ENCODE measurements at regions not wholly inside any gene's neighbourhood (a gene's known extent, or its start where the extent isn't known, plus 50 kb on each side); places are given as distances from the start of the nearest gene placed in this dataset.

DNA sequence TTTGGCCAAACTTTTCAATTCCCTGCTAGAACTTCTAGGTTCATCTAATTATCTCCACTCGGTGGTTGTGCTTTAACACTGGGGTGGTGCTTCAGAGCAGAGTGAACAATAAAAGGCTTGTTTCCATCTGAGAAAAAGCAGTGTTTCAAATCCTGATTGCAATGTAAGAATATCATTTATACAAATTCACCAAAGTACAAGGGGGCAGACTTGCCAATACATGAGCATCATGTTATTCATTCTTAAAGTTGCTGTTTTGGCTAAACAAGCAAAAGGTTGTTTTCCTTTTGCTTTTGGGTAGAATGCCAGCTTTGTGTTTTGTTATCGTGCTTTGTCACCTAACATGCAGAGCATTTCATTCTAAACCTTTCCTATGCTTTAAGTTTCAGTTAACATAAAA, 78.5 kb upstream of the UBAC2 start:
- 16 to 29% methylated on average over 2 of the region's 2 CpGs for WGBS, 2 donors
- Histone ChIP-seq H3K27me3 (peaks cover 0 to 11% of the 10 kb centered on the region in 2 donors), H3K36me3 (no peaks in the 10 kb centered on the region), H3K9me3 (no peaks in the 10 kb centered on the region), H3K4me3 (no peak overlapping the region), H3K4me1 (peaks cover 0 to 12% (median 0%) of the 10 kb centered on the region in 4 donors), H3K27ac (no peak overlapping the region)
- no peak for DNase-seq (ENCODE audit: low spot score in 2 of 2)
- TF ChIP-seq EP300 (IDR thresholded peaks at IDR 0.05) = no peak
- no peak for TF ChIP-seq POLR2A (IDR thresholded peaks at IDR 0.05)
- TF ChIP-seq, protein P1, sequence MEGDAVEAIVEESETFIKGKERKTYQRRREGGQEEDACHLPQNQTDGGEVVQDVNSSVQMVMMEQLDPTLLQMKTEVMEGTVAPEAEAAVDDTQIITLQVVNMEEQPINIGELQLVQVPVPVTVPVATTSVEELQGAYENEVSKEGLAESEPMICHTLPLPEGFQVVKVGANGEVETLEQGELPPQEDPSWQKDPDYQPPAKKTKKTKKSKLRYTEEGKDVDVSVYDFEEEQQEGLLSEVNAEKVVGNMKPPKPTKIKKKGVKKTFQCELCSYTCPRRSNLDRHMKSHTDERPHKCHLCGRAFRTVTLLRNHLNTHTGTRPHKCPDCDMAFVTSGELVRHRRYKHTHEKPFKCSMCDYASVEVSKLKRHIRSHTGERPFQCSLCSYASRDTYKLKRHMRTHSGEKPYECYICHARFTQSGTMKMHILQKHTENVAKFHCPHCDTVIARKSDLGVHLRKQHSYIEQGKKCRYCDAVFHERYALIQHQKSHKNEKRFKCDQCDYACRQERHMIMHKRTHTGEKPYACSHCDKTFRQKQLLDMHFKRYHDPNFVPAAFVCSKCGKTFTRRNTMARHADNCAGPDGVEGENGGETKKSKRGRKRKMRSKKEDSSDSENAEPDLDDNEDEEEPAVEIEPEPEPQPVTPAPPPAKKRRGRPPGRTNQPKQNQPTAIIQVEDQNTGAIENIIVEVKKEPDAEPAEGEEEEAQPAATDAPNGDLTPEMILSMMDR (IDR thresholded peaks at IDR 0.05) = no peak

DNA sequence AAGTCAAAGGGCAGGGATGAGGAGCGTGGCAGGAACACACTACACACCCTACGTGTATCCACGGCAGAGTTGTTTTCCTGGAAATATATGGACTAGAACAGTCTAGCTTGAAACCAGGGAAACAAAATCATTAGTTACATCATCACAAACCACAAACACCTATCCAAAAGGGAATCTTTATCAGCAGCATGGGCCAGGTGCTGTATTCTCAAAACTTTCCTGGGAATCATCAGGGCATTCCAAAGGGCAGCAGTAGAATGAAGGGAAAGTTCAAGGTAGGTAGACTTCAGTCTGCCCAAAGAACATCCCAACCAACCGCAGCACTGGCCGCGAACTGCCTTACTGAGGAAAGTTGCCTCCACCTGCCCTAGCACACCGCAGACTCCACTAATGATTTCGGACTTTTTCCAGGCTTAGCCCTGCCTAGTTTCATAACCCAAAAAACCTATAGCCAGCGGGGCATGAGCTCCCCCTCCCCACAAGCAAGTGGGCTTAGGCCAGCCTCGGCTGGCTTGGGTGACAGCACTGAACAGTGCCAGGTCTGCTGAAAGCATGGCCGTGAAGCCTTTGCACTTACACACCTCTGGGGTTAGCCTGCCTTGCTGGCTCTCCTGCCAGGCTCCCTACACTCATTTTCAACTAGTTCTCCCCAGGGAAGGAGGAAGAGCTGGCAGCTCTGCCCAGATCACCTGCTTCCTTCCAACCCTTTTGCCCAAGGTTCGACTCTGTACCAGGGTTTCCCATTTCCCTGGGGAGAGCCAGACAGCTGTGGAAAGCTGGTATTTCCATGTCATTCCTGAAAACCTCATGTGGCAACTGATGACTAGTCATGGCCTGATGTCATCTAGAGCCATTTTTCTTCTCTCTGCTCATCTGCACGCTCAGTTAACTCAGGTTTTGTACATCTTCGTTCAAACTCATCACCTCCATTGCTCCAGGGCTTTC, 77.3 kb upstream of the UBAC2 start:
- peaks cover 0 to 11% of the 10 kb centered on the region in 2 donors for H3K27me3 ChIP-seq
- no peaks in the 10 kb centered on the region for H3K36me3 ChIP-seq
- no peak for DNase-seq (ENCODE audit: low spot score in 2 of 2)
- H3K4me1 ChIP-seq = peaks cover 0 to 12% (median 0%) of the 10 kb centered on the region in 4 donors
- whole genome bisulfite sequencing, 2 donors = 89 to 91% methylated on average over 13 to 14 of the region's 14 CpGs
- no peak overlapping the region for H3K27ac ChIP-seq
- H3K4me3 ChIP-seq = no peak overlapping the region
- no peaks in the 10 kb centered on the region for H3K9me3 ChIP-seq
- TF ChIP-seq, protein P1 (IDR thresholded peaks at IDR 0.05) = no peak
- TF ChIP-seq POLR2A (IDR thresholded peaks at IDR 0.05) (no peak), EP300 (IDR thresholded peaks at IDR 0.05) (no peak)

DNA sequence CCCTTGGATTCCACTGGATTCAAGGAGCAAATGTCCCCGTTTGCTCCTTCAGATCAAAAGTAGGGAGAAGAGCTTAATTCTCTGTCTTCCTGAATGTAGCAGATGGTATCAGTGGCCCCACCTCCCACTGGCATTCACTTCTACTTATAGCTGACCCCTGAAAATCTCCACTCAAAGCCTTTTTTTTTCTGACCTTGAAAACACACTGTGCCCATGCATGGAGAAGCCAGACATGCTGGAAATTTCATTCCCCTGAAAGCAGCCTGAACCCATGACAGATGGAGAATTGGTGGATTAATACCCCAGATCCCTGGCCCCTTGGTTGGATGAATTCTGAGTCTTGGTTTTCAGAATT, 76.6 kb upstream of the UBAC2 start:
- no peaks in the 10 kb centered on the region for H3K36me3 ChIP-seq
- DNase-seq (ENCODE audit: low spot score in 2 of 2) = no peak
- 71 to 73% methylated on average over 1 of the region's 1 CpG for WGBS, 2 donors
- no peak overlapping the region for H3K27ac ChIP-seq
- TF ChIP-seq, protein P1 (IDR thresholded peaks at IDR 0.05) = no peak
- TF ChIP-seq POLR2A (IDR thresholded peaks at IDR 0.05) (no peak), EP300 (IDR thresholded peaks at IDR 0.05) (no peak)
- no peaks in the 10 kb centered on the region for H3K9me3 ChIP-seq
- H3K27me3 ChIP-seq = peaks cover 0 to 11% of the 10 kb centered on the region in 2 donors
- H3K4me1 ChIP-seq = peaks cover 0 to 12% (median 0%) of the 10 kb centered on the region in 4 donors
- H3K4me3 ChIP-seq = no peak overlapping the region

DNA sequence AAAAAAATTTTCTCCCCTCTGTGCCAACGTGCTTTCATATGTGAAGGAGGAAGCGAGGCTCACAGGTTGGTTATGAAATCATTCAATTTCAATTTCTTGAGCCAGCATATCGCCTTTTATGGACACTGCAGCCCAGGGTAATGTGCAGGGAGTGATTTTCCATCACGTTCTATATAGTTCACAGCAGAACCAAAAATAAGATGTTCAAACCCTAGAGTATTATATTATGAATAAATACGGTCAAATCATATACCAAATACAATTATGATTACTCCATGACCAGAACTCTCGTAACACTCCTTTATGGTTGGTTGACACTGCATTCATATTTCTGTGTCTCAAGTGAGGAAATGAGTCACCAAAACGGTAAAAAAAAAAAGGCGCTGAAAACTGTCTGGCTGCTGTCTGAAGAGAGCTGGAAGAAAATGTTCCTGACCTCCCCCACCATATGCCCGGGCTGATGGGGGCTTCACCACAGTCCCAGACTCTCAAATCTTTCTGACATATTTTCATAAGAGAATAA, 75.8 kb upstream of the UBAC2 start:
- H3K4me1 ChIP-seq = peaks cover 0 to 12% (median 0%) of the 10 kb centered on the region in 4 donors
- 41 to 47% methylated on average over 9 of the region's 9 CpGs for WGBS, 2 donors
- H3K27me3 ChIP-seq = peaks cover 0 to 11% of the 10 kb centered on the region in 2 donors
- no peak for DNase-seq (ENCODE audit: low spot score in 2 of 2)
- no peaks in the 10 kb centered on the region for H3K9me3 ChIP-seq
- TF ChIP-seq POLR2A (IDR thresholded peaks at IDR 0.05) (no peak), EP300 (IDR thresholded peaks at IDR 0.05) (no peak)
- TF ChIP-seq, protein P1 (IDR thresholded peaks at IDR 0.05) = no peak
- H3K4me3 ChIP-seq = no peak overlapping the region
- no peak overlapping the region for H3K27ac ChIP-seq
- no peaks in the 10 kb centered on the region for H3K36me3 ChIP-seq

DNA sequence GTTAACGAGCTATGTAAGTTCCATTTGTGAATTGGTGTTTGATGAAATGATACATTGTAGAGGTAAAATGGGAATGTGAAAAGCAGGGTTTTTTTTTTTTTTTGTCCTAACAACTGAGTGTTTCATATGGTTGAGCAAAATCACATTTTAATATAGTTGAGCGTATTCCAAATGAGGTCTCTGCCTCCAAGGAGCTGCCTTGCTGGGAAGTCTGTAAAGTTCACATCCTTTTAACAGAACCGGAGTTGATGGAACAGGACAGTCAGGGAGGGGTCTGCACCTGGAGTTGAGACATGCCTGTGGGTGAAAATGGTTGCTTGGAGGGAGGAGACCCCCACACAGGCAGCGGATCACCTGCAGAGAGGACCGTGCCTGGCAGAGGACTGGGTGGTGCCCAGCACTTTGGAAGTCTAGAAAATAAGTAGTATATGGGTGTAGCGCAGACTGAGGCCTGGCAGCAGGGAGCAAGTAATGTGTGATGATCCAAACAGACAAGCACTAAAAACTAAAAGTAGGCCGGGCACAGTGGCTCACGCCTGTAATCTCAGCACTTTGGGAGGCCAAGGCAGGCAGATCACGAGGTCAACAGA, 75.2 kb upstream of the UBAC2 start:
- DNase-seq (ENCODE audit: low spot score in 2 of 2) = no peak
- Histone ChIP-seq H3K9me3 (no peaks in the 10 kb centered on the region), H3K4me1 (peaks cover 0 to 12% (median 0%) of the 10 kb centered on the region in 4 donors), H3K4me3 (no peak overlapping the region), H3K27ac (no peak overlapping the region), H3K27me3 (peaks cover 0 to 11% of the 10 kb centered on the region in 2 donors), H3K36me3 (no peaks in the 10 kb centered on the region)
- no peak for TF ChIP-seq EP300 (IDR thresholded peaks at IDR 0.05)
- no peak for TF ChIP-seq POLR2A (IDR thresholded peaks at IDR 0.05)
- TF ChIP-seq, protein P1 (IDR thresholded peaks at IDR 0.05) = no peak
- WGBS, 2 donors = 83 to 85% methylated on average over 9 of the region's 9 CpGs
